IMR-90 (cell line): ENCODE measurements at regions not wholly inside any gene's neighbourhood (a gene's known extent, or its start where the extent isn't known, plus 50 kb on each side); places are given as distances from the start of the nearest gene placed in this dataset.

Experiments
- ATAC-seq: fragments of 200-7000 bp; cut with Tn5 transposase; 2 replicates; pipeline ENCODE4 v1.9.1; 2020; ENCODE audit warnings: low read depth, mild to moderate bottlenecking, moderate library complexity
- BruUV-seq: library from RNA; stranded (reverse); fragments of 400-500 nt; replicated peaks from 2 replicates; lab custom pipeline; 2021; lab: Mats Ljungman, UMichigan
- CTCF ChIA-PET: fragments of 300-600 bp; formaldehyde crosslinking; extraction: SDS; loops from one replicate; lab custom pipeline; 2021; ENCODE audit warnings: antibody characterized with exemption; lab: Yijun Ruan, JAX
- POLR2A ChIA-PET: fragments of 300-600 bp; sonication (Branson Sonifier 250); formaldehyde crosslinking; loops from one replicate; lab custom pipeline; 2022; ENCODE audit warnings: antibody characterized with exemption; ENCODE audit not compliant: unreplicated experiment; lab: Charles Lee
- DNase-seq: peaks from one replicate; pipeline ENCODE4 v3.0.0; 2013
- H2AFZ ChIP-seq: replicated peaks from 2 replicates; pipeline ENCODE3; 2013; ENCODE audit warnings: low read length, mild to moderate bottlenecking; ENCODE audit not compliant: poor library complexity
- H2AK5ac ChIP-seq: 2 replicates; pipeline ENCODE4 v1.6.1; 2013; ENCODE audit warnings: low read depth, low read length, inconsistent platforms
- H2AK9ac ChIP-seq: replicated peaks from 2 replicates; pipeline ENCODE3; 2013; ENCODE audit warnings: mild to moderate bottlenecking, low read depth, low read length, moderate library complexity; ENCODE audit not compliant: poor library complexity
- H2BK120ac ChIP-seq: 2 replicates; pipeline ENCODE4 v1.6.1; 2013; ENCODE audit warnings: low read depth, low read length, inconsistent platforms
- H2BK15ac ChIP-seq: 3 replicates; pipeline ENCODE4 v1.6.1; 2013; ENCODE audit warnings: low read depth, low read length, inconsistent platforms
- H2BK20ac ChIP-seq: 2 replicates; pipeline ENCODE4 v1.6.1; 2013; ENCODE audit warnings: low read depth, mild to moderate bottlenecking, inconsistent platforms, low read length, moderate library complexity
- H2BK5ac ChIP-seq: 2 replicates; pipeline ENCODE4 v1.6.1; 2013; ENCODE audit warnings: mild to moderate bottlenecking, low read depth, low read length, inconsistent platforms; ENCODE audit not compliant: poor library complexity, severe bottlenecking
- H3K14ac ChIP-seq: replicated peaks from 2 replicates; pipeline ENCODE4 v1.6.1; 2013; ENCODE audit warnings: low read depth, low read length, inconsistent platforms
- H3K18ac ChIP-seq: 2 replicates; pipeline ENCODE4 v1.6.1; 2013; ENCODE audit warnings: low read depth, low read length, control low read depth
- H3K23ac ChIP-seq: 2 replicates; pipeline ENCODE4 v1.6.1; 2013; ENCODE audit warnings: low read depth, low read length, inconsistent platforms
- H3K27ac ChIP-seq: 2 replicates; pipeline ENCODE4 v1.5.1; 2013; ENCODE audit warnings: mild to moderate bottlenecking, control low read depth, low read length; ENCODE audit not compliant: insufficient read depth
- H3K27me3 ChIP-seq: 2 replicates; pipeline ENCODE4 v1.6.1; 2013; ENCODE audit warnings: low read length; ENCODE audit not compliant: control insufficient read depth, insufficient read depth
- H3K36me3 ChIP-seq: 2 replicates; pipeline ENCODE4 v1.6.1; 2013; ENCODE audit warnings: low read length, mixed read lengths; ENCODE audit not compliant: control insufficient read depth, insufficient read depth
- H3K4ac ChIP-seq: 2 replicates; pipeline ENCODE4 v1.6.1; 2013; ENCODE audit warnings: low read depth, low read length, inconsistent platforms
- H3K4me1 ChIP-seq: 2 replicates; pipeline ENCODE4 v1.6.1; 2013; ENCODE audit warnings: low read length, mixed read lengths; ENCODE audit not compliant: control insufficient read depth, insufficient read depth
- H3K4me2 ChIP-seq: 2 replicates; pipeline ENCODE4 v1.6.1; 2013; ENCODE audit warnings: low read depth, mild to moderate bottlenecking, control low read depth, low read length, moderate library complexity
- H3K4me3 ChIP-seq: 2 replicates; pipeline ENCODE4 v1.5.1; 2013; ENCODE audit warnings: low read depth, mild to moderate bottlenecking, control low read depth, low read length, moderate library complexity; ENCODE audit not compliant: insufficient read depth
- H3K56ac ChIP-seq: 2 replicates; pipeline ENCODE4 v1.6.1; 2013; ENCODE audit warnings: low read length, inconsistent platforms; ENCODE audit not compliant: insufficient read depth; ENCODE audit errors: extremely low read depth
- H3K79me1 ChIP-seq, 2 experiments: 2 replicates each; pipeline ENCODE4 v1.6.1; 2013; ENCODE audit warnings: low read length in 2 of 2, inconsistent platforms in 1 of 2, low read depth in 1 of 2
- H3K9ac ChIP-seq: 2 replicates; pipeline ENCODE4 v1.6.1; 2013; ENCODE audit warnings: low read depth, low read length, control low read depth
- H3K9me1 ChIP-seq: 2 replicates; pipeline ENCODE4 v1.6.1; 2013; ENCODE audit warnings: low read length, inconsistent platforms; ENCODE audit not compliant: insufficient read depth
- H3K9me3 ChIP-seq: 2 replicates; pipeline ENCODE4 v1.6.1; 2013; ENCODE audit warnings: low read length; ENCODE audit not compliant: control insufficient read depth, insufficient read depth
- H4K20me1 ChIP-seq: 2 replicates; pipeline ENCODE4 v1.6.1; 2013; ENCODE audit warnings: low read length, inconsistent platforms; ENCODE audit not compliant: insufficient read depth
- H4K5ac ChIP-seq: 2 replicates; pipeline ENCODE4 v1.6.1; 2013; ENCODE audit warnings: mild to moderate bottlenecking, low read depth, low read length, control low read depth
- H4K8ac ChIP-seq, 2 experiments: 2 replicates each; pipeline ENCODE4 v1.6.1; 2013; ENCODE audit warnings: low read depth in 2 of 2, low read length in 2 of 2, control low read depth in 1 of 2, inconsistent platforms in 1 of 2
- H4K91ac ChIP-seq: 2 replicates; pipeline ENCODE4 v1.6.1; 2013; ENCODE audit warnings: low read depth, low read length, inconsistent platforms; ENCODE audit not compliant: insufficient read depth
- MAFK ChIP-seq: IDR thresholded peaks from 2 replicates; pipeline ENCODE4 v1.6.1; 2012; ENCODE audit warnings: low read depth, low read length, improper control_type of control experiment
- WGBS, 2 experiments: methylation state at CpG; one replicate each; pipeline versions ENCODE4 v1.1.5 to v1.1.7; 2013; ENCODE audit warnings: missing lambda C conversion rate in 2 of 2; ENCODE audit not compliant: insufficient read length in 1 of 2; ENCODE audit errors: extremely low coverage in 2 of 2; 5-methylcytosine and 5-hydroxymethylcytosine counted together
- dilution Hi-C: fragments of 300-500 bp; cut with HindIII; formaldehyde crosslinking; loops from one replicate; pipeline ENCODE4 v1.14.3; 2018; ENCODE audit warnings: low sequenced_read_pairs; ENCODE audit not compliant: unreplicated experiment
- in situ Hi-C: fragments of 300-500 bp; cut with MboI; formaldehyde crosslinking; loops from 3 replicates; pipeline ENCODE4 v1.14.3; 2019; ENCODE audit warnings: low sequenced_read_pairs, inconsistent platforms, mixed read lengths
- intact Hi-C: fragments of 100-400 bp; cut with micrococcal nuclease; formaldehyde crosslinking; loops from 2 replicates; pipeline ENCODE4 v1.10.0; 2022
- TF ChIP-seq, protein P1 (sequence below): fragments of 150-350 bp; IDR thresholded peaks from 2 replicates; pipeline ENCODE4 v1.6.1; 2017; ENCODE audit warnings: mild to moderate bottlenecking, antibody characterized with exemption, low read length, low read depth

DNA sequence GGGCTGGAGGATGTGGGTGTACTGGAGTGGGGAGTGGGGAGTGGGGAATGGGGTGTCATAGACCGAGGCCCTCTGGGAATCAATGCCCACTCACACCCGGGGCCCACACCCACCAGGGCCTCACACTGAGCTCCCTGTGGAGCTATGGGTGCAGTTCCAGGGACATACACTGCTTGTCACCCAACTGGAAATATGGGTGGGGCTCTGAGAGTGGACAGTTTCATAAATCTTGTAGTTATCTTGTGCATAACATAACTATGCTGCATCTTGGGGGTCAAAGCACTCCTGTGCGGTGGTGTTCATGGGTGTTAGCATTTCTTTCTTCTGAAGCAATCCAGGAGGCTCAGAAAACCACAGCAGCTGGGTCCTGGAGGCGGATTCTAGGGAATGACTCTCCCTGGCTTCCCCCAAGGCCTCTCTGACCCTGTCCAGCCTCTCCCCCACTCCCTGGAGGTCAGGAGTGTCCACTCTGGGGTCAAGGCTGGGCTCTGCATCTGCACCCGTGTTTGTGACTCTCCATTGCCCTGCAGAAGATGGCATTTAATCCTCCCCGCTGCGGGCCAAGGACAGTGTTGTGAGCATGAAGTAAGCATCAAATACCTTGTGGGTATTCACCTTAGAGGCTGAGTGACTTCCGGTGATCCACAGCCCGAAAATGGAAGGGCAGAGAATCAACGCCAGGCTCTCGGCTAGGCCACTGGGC lies 172.5 kb downstream of the CTTN start:
- H4K20me1 ChIP-seq, result no peaks in the 10 kb centered on the region; the same call in 1 of the 2 replicates
- no peak overlapping the region for H2BK20ac ChIP-seq
- in situ Hi-C loops (no loop called here), dilution Hi-C loops (no loop called here), intact Hi-C loops (no loop called here)
- no peak overlapping the region for H2AK5ac ChIP-seq
- H3K23ac ChIP-seq, result no peak overlapping the region
- no peaks in the 10 kb centered on the region for H3K79me1 ChIP-seq
- H2BK120ac ChIP-seq, result no peak overlapping the region
- peaks cover 7% of the 10 kb centered on the region; the same call in 1 of the 2 replicates for H3K4me1 ChIP-seq
- ATAC-seq (no peak), DNase-seq (no peak)
- no peak overlapping the region for H4K8ac ChIP-seq
- ChIA-PET POLR2A (no interaction called here), CTCF (no interaction called here)
- no CpG with 5 or more reads among the region's 11 CpGs for WGBS, 2 experiments
- no peak overlapping the region for H3K27ac ChIP-seq
- H3K9me1 ChIP-seq, result no peaks in the 10 kb centered on the region
- H3K36me3 ChIP-seq, result no peaks in the 10 kb centered on the region
- no peak overlapping the region for H2AFZ ChIP-seq
- no peak overlapping the region for H3K4me2 ChIP-seq
- no peak overlapping the region for H2BK15ac ChIP-seq
- no peak overlapping the region for H3K4me3 ChIP-seq
- no peaks in the 10 kb centered on the region for H3K27me3 ChIP-seq
- no peaks in the 10 kb centered on the region for H3K9me3 ChIP-seq
- H4K5ac ChIP-seq, result no peak overlapping the region
- no peak overlapping the region for H3K4ac ChIP-seq
- H2AK9ac ChIP-seq, result no peak overlapping the region
- H3K56ac ChIP-seq, result no peak overlapping the region
- no peak for TF ChIP-seq MAFK
- TF ChIP-seq, protein P1, sequence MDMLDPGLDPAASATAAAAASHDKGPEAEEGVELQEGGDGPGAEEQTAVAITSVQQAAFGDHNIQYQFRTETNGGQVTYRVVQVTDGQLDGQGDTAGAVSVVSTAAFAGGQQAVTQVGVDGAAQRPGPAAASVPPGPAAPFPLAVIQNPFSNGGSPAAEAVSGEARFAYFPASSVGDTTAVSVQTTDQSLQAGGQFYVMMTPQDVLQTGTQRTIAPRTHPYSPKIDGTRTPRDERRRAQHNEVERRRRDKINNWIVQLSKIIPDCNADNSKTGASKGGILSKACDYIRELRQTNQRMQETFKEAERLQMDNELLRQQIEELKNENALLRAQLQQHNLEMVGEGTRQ, result no peak
- no peak overlapping the region for H4K91ac ChIP-seq
- H3K9ac ChIP-seq, result no peak overlapping the region
- BruUV-seq, result no TSS peak
- H2BK5ac ChIP-seq, result no peak overlapping the region
- H3K14ac ChIP-seq, result no peak overlapping the region
- no peak overlapping the region for H3K18ac ChIP-seq
